ENCODE measurements at regions not wholly inside any gene's neighbourhood (a gene's known extent, or its start where the extent isn't known, plus 50 kb on each side); places are given as distances from the start of the nearest gene placed in this dataset.

DNA sequence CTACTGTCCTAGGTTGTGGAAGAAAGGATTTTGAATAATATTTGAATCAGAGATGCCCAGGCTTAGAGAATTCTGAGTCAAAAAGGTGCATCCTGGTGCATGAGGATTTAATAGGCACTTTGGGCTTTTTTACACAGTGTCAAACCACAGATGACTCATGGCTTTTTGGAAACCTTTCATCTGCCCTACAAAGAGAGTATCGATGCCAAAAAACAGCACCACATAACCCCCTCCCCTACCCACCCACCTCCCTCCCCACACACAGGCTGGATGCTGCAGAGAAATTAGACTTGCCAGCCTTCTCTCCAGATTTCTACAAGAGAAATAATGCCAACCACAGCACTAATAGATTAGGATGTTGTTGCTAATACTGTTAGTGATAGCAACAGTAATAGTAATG, 779.3 kb downstream of the NLGN4X start:
- H3K27me3 ChIP-seq (ENCODE audit: control insufficient read depth in 1 of 2, insufficient read depth in 2 of 2, low read length in 1 of 2) = no peaks in the 10 kb centered on the region
- DNase-seq (no peak), ATAC-seq (ENCODE audit: low FRiP score) (no peak)
- no peak overlapping the region for H3K27ac ChIP-seq (ENCODE audit: low read depth in 1 of 2, low read length in 2 of 2)
- H3K36me3 ChIP-seq (ENCODE audit: control insufficient read depth in 1 of 2, insufficient read depth in 2 of 2, low read length in 1 of 2) = no peaks in the 10 kb centered on the region
- no peaks in the 10 kb centered on the region for H3K9me3 ChIP-seq (ENCODE audit: control insufficient read depth, low read length)
- H3K4me3 ChIP-seq (ENCODE audit: low read length in 2 of 2) = no peak overlapping the region
- no peaks in the 10 kb centered on the region for H3K4me1 ChIP-seq (ENCODE audit: control insufficient read depth in 1 of 2, insufficient read depth in 2 of 2, low read length in 2 of 2)
- intact Hi-C loops (cut with DNase I) = no loop called here
- 61 to 75% methylated on average over 1 of the region's 1 CpG for WGBS, 2 donors

DNA sequence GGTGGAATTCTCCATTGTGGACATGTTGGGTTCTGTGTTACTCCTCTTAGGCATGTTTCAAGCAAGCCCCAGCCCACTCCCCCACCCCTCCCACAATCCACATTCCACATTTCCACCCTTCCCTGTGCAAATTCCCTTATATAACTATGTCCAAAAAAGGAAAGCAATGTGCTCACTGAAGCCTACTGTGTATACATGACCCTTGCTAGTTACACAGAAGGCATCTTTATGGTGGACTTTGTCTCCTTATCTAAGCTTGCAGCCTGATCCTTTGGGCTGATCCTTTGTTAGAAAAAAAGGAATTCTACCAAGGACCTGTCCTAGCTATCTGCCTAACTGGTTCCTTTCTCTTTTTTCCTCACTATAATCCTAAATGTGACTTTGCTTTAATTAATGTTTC, 796.8 kb downstream of the NLGN4X start:
- ATAC-seq (ENCODE audit: low FRiP score) (no peak), DNase-seq (no peak)
- Histone ChIP-seq H3K4me1 (ENCODE audit: control insufficient read depth in 1 of 2, insufficient read depth in 2 of 2, low read length in 2 of 2) (no peaks in the 10 kb centered on the region), H3K4me3 (ENCODE audit: low read length in 2 of 2) (no peak overlapping the region), H3K9me3 (ENCODE audit: control insufficient read depth, low read length) (no peaks in the 10 kb centered on the region), H3K36me3 (ENCODE audit: control insufficient read depth in 1 of 2, insufficient read depth in 2 of 2, low read length in 1 of 2) (no peaks in the 10 kb centered on the region), H3K27ac (ENCODE audit: low read depth in 1 of 2, low read length in 2 of 2) (no peak overlapping the region), H3K27me3 (ENCODE audit: control insufficient read depth in 1 of 2, insufficient read depth in 2 of 2, low read length in 1 of 2) (no peaks in the 10 kb centered on the region)
- intact Hi-C loops (cut with DNase I) = no loop called here

DNA sequence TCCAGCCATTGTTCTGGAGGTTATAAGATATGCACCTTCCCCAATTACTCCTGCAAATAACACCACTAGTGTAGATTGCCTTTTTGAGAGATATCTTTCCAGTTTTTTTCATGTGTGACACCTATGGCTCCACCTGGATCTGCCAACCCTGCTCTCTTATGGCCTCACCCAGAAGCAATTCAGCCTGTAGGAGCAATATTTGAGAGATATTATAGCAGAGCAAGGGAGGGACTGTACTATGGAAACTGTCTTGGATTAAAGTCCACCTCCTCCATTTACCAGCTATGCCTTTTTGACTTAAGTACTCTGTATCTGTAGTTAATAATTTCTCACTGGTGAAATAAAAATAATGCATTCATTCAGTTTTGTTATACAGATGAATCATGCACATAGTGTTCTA, 803.5 kb downstream of the NLGN4X start:
- Histone ChIP-seq H3K27ac (ENCODE audit: low read depth in 1 of 2, low read length in 2 of 2) (no peak overlapping the region), H3K4me3 (ENCODE audit: low read length in 2 of 2) (no peak overlapping the region), H3K36me3 (ENCODE audit: control insufficient read depth in 1 of 2, insufficient read depth in 2 of 2, low read length in 1 of 2) (no peaks in the 10 kb centered on the region), H3K27me3 (ENCODE audit: control insufficient read depth in 1 of 2, insufficient read depth in 2 of 2, low read length in 1 of 2) (no peaks in the 10 kb centered on the region), H3K9me3 (ENCODE audit: control insufficient read depth, low read length) (no peaks in the 10 kb centered on the region), H3K4me1 (ENCODE audit: control insufficient read depth in 1 of 2, insufficient read depth in 2 of 2, low read length in 2 of 2) (no peaks in the 10 kb centered on the region)
- DNase-seq = no peak
- intact Hi-C loops (cut with DNase I) = no loop called here
- no peak for ATAC-seq (ENCODE audit: low FRiP score)

DNA sequence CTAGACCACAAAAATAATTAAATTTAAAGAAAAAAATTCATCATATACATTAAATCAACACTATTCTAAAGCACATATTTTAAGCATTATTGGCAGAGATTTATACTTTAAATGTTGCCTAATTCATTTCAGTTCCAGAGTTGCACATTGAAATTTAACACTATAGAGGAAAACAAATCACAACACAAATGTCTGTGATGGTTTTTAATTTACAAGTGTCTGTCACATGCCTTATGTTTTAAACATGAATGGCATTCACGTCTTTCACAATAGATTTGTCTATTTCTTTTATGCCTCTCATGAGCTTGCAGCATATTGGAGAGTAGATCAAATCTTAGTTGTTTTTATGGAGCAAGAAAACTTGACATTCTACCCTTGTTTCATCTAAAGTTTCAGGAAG, 811.3 kb downstream of the NLGN4X start:
- ATAC-seq (ENCODE audit: low FRiP score) (no peak), DNase-seq (no peak)
- intact Hi-C loops (cut with DNase I) = no loop called here
- Histone ChIP-seq H3K36me3 (ENCODE audit: control insufficient read depth in 1 of 2, insufficient read depth in 2 of 2, low read length in 1 of 2) (no peaks in the 10 kb centered on the region), H3K9me3 (ENCODE audit: control insufficient read depth, low read length) (no peaks in the 10 kb centered on the region), H3K4me3 (ENCODE audit: low read length in 2 of 2) (no peak overlapping the region), H3K27me3 (ENCODE audit: control insufficient read depth in 1 of 2, insufficient read depth in 2 of 2, low read length in 1 of 2) (no peaks in the 10 kb centered on the region), H3K4me1 (ENCODE audit: control insufficient read depth in 1 of 2, insufficient read depth in 2 of 2, low read length in 2 of 2) (no peaks in the 10 kb centered on the region), H3K27ac (ENCODE audit: low read depth in 1 of 2, low read length in 2 of 2) (no peak overlapping the region)
- WGBS, 2 donors = 52 to 56% methylated on average over 1 of the region's 1 CpG

DNA sequence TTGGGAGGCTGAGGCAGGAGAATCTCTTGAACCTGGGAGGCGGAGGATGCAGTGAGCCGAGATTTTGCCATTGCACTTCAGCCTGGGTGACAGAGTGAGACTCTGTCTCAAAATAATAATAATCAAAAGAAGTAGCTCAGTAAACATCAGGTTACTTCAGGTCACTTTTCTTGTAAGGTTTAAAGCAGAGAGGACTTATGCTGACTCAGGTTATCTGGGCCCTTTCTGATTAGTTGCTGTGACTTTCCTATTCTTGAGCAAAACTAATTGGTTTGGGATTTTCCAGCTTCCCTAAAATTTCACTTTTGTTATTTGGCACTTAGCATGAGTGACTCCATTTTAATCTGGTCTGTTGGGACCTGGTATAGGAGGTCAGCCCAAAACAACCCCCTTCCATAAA, 812.9 kb downstream of the NLGN4X start:
- Histone ChIP-seq H3K4me3 (ENCODE audit: low read length in 2 of 2) (no peak overlapping the region), H3K27me3 (ENCODE audit: control insufficient read depth in 1 of 2, insufficient read depth in 2 of 2, low read length in 1 of 2) (no peaks in the 10 kb centered on the region), H3K36me3 (ENCODE audit: control insufficient read depth in 1 of 2, insufficient read depth in 2 of 2, low read length in 1 of 2) (no peaks in the 10 kb centered on the region), H3K9me3 (ENCODE audit: control insufficient read depth, low read length) (no peaks in the 10 kb centered on the region), H3K4me1 (ENCODE audit: control insufficient read depth in 1 of 2, insufficient read depth in 2 of 2, low read length in 2 of 2) (no peaks in the 10 kb centered on the region), H3K27ac (ENCODE audit: low read depth in 1 of 2, low read length in 2 of 2) (no peak overlapping the region)
- 84 to 91% methylated on average over 2 of the region's 2 CpGs for WGBS, 2 donors
- ATAC-seq (ENCODE audit: low FRiP score) = no peak
- no peak for DNase-seq
- intact Hi-C loops (cut with DNase I) = no loop called here

DNA sequence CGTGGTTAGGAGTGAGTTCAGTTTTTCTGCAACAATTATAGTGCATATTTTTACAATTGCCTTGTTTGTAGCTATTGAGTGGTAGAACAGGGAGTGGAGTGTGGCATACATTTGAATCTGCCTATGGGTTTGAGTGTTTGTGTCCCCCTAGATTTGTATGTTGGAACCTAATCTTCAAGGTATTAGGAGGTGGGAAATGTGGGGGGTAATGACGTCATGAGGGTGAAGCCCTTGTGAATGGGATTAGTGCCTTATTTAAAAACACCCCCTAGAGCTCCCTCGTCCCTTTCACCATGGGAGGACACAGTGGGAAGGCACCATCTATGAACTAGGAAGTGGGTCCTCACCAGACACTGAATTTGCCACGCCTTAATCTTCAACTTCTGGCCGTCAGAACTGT, 819.6 kb downstream of the NLGN4X start:
- WGBS, 2 donors = 63 to 74% methylated on average over 5 of the region's 5 CpGs
- H3K4me3 ChIP-seq (ENCODE audit: low read length in 2 of 2) = no peak overlapping the region

DNA sequence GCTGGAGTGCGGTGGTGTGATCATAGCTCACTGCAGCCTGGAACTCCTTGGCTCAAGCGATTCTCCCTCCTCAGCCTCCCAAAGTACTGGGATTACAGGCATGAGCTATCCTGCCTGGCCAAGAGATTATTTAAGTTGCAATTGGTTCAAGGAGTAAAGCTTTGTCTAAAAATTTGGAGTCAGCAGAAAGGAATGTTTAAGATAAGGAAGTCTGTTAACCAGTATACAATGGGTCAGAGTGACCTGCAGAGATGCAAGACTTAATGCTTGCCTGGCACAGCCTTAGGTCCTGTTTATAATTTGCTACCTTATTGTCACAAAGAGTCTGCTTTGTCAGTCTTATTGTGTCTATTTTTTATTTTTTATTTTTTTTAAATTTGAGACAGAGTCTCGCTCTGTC, 826.2 kb downstream of the NLGN4X start:
- no peak for DNase-seq
- no peak overlapping the region for H3K27ac ChIP-seq (ENCODE audit: low read depth in 1 of 2, low read length in 2 of 2)
- no peaks in the 10 kb centered on the region for H3K4me1 ChIP-seq (ENCODE audit: control insufficient read depth in 1 of 2, insufficient read depth in 2 of 2, low read length in 2 of 2)
- WGBS, 2 donors = 64 to 68% methylated on average over 3 of the region's 3 CpGs
- no peak overlapping the region for H3K4me3 ChIP-seq (ENCODE audit: low read length in 2 of 2)
- no peak for ATAC-seq (ENCODE audit: low FRiP score)
- no peaks in the 10 kb centered on the region for H3K36me3 ChIP-seq (ENCODE audit: control insufficient read depth in 1 of 2, insufficient read depth in 2 of 2, low read length in 1 of 2)
- H3K9me3 ChIP-seq (ENCODE audit: control insufficient read depth, low read length) = no peaks in the 10 kb centered on the region
- intact Hi-C loops (cut with DNase I) = no loop called here
- no peaks in the 10 kb centered on the region for H3K27me3 ChIP-seq (ENCODE audit: control insufficient read depth in 1 of 2, insufficient read depth in 2 of 2, low read length in 1 of 2)

More for the DNA sequence above, 819.6 kb downstream of the NLGN4X start:
- ATAC-seq (ENCODE audit: low FRiP score) (no peak), DNase-seq (no peak)
- intact Hi-C loops (cut with DNase I) = no loop called here
- no peaks in the 10 kb centered on the region for H3K9me3 ChIP-seq (ENCODE audit: control insufficient read depth, low read length)
- H3K27me3 ChIP-seq (ENCODE audit: control insufficient read depth in 1 of 2, insufficient read depth in 2 of 2, low read length in 1 of 2) = no peaks in the 10 kb centered on the region
- H3K4me1 ChIP-seq (ENCODE audit: control insufficient read depth in 1 of 2, insufficient read depth in 2 of 2, low read length in 2 of 2) = no peaks in the 10 kb centered on the region
- no peak overlapping the region for H3K27ac ChIP-seq (ENCODE audit: low read depth in 1 of 2, low read length in 2 of 2)
- H3K36me3 ChIP-seq (ENCODE audit: control insufficient read depth in 1 of 2, insufficient read depth in 2 of 2, low read length in 1 of 2) = no peaks in the 10 kb centered on the region

DNA sequence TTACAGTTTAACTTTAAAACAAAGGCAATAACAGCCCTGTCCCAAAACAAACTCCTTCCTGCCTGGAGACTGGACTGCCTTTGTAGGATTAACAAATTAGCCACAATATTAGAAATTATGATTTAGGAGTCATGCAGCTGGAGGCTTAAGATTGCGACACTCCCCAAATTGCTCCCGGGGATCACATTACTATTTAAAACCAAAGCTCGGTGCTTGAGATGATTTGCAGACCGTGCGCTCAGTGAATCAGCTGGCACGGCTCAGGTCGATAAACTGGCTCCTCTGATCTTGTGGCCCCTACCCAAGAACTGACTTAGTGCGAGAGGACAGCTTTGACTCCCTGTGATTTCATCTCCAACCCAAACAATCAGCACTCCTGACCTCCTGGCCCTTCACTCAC, 829.3 kb downstream of the NLGN4X start:
- no peaks in the 10 kb centered on the region for H3K27me3 ChIP-seq (ENCODE audit: control insufficient read depth in 1 of 2, insufficient read depth in 2 of 2, low read length in 1 of 2)
- ATAC-seq (ENCODE audit: low FRiP score) = no peak
- 70 to 81% methylated on average over 8 of the region's 8 CpGs for WGBS, 2 donors
- H3K4me1 ChIP-seq (ENCODE audit: control insufficient read depth in 1 of 2, insufficient read depth in 2 of 2, low read length in 2 of 2) = no peaks in the 10 kb centered on the region
- H3K4me3 ChIP-seq (ENCODE audit: low read length in 2 of 2) = no peak overlapping the region
- H3K27ac ChIP-seq (ENCODE audit: low read depth in 1 of 2, low read length in 2 of 2) = no peak overlapping the region
- no peaks in the 10 kb centered on the region for H3K9me3 ChIP-seq (ENCODE audit: control insufficient read depth, low read length)
- intact Hi-C loops (cut with DNase I) = no loop called here
- DNase-seq = no peak
- no peaks in the 10 kb centered on the region for H3K36me3 ChIP-seq (ENCODE audit: control insufficient read depth in 1 of 2, insufficient read depth in 2 of 2, low read length in 1 of 2)

DNA sequence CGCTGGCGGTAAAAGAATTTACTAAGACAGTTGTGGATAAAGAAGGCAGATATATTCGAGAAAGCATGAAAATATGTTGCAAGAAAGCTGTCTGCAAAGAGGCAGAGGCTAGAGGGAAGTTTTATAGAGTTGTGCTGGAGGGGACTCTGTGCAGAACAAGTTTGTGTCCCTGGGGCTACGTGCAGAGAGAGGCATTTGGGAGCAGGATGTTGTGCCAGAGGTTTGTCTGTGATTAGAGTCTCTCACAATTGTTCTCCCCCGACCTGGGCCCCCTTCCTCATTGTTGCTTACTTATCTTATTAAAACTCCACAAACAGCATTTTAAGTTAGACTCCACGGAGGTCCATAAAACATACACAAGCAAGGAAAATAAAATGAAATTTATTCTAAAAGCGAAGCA, 831.3 kb downstream of the NLGN4X start:
- WGBS, 2 donors = 58 to 63% methylated on average over 7 of the region's 7 CpGs
- ATAC-seq (ENCODE audit: low FRiP score) (no peak), DNase-seq (no peak)
- H3K36me3 ChIP-seq (ENCODE audit: control insufficient read depth in 1 of 2, insufficient read depth in 2 of 2, low read length in 1 of 2) = no peaks in the 10 kb centered on the region
- intact Hi-C loops (cut with DNase I) = no loop called here
- H3K27me3 ChIP-seq (ENCODE audit: control insufficient read depth in 1 of 2, insufficient read depth in 2 of 2, low read length in 1 of 2) = no peaks in the 10 kb centered on the region
- H3K27ac ChIP-seq (ENCODE audit: low read depth in 1 of 2, low read length in 2 of 2) = no peak overlapping the region
- no peak overlapping the region for H3K4me3 ChIP-seq (ENCODE audit: low read length in 2 of 2)
- no peaks in the 10 kb centered on the region for H3K9me3 ChIP-seq (ENCODE audit: control insufficient read depth, low read length)
- H3K4me1 ChIP-seq (ENCODE audit: control insufficient read depth in 1 of 2, insufficient read depth in 2 of 2, low read length in 2 of 2) = no peaks in the 10 kb centered on the region

DNA sequence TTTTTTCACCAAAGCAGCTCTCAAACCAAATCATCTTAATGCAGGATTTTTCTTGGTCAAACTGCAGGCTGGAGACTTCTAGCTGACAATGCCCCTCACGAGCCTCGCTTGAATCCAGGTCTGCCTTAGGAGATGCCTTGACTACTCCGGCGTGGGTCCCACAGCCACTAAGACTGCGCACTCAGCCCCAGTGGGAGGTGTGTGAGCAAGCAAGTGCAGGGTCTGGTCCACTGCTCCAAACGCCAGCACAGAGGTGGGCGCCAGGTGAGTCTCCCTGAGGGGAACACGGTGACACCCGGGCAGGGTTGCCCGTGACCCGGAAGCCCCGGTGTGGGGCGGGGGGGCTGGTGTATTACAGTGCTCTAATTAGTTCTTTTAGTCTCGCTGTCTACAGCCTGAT, 838.3 kb downstream of the NLGN4X start:
- intact Hi-C loops (cut with DNase I) = no loop called here
- Histone ChIP-seq H3K36me3 (ENCODE audit: control insufficient read depth in 1 of 2, insufficient read depth in 2 of 2, low read length in 1 of 2) (no peaks in the 10 kb centered on the region), H3K4me1 (ENCODE audit: control insufficient read depth in 1 of 2, insufficient read depth in 2 of 2, low read length in 2 of 2) (no peaks in the 10 kb centered on the region), H3K27ac (ENCODE audit: low read depth in 1 of 2, low read length in 2 of 2) (no peak overlapping the region), H3K4me3 (ENCODE audit: low read length in 2 of 2) (no peak overlapping the region), H3K27me3 (ENCODE audit: control insufficient read depth in 1 of 2, insufficient read depth in 2 of 2, low read length in 1 of 2) (no peaks in the 10 kb centered on the region), H3K9me3 (ENCODE audit: control insufficient read depth, low read length) (no peaks in the 10 kb centered on the region)
- peak; percentile 59 for ATAC-seq (ENCODE audit: low FRiP score)
- no peak for DNase-seq
- 81 to 89% methylated on average over 13 to 14 of the region's 14 CpGs for WGBS, 2 donors
